ENCODE measurements at regions not wholly inside any gene's neighbourhood (a gene's known extent, or its start where the extent isn't known, plus 50 kb on each side); places are given as distances from the start of the nearest gene placed in this dataset.
"Not testable (repeated sequence)": the region's sequence is repeated elsewhere in the genome, so short reads cannot be mapped to it uniquely, and the experiment has no call there.

GRCh38 chr5:38621840-38622437, 65.5 kb upstream of the LIFR start:
- TF ChIP-seq POLR2A (IDR thresholded peaks at IDR 0.05) (no peak), CTCF (IDR thresholded peaks at IDR 0.05 in 4 of 5, conservative IDR thresholded peaks at IDR 0.05 in 1 of 5) (no peak)
- in situ Hi-C loops (cut with MboI; ENCODE audit: low sequenced_read_pairs in 4 of 4) (no loop called here), intact Hi-C loops (cut with DNase I; ENCODE audit: low total_unique reads) (no loop called here)
- no peaks in the 10 kb centered on the region for H3K4me1 ChIP-seq
- no peak overlapping the region for H3K4me3 ChIP-seq
- DNase-seq: no peak
- no peaks in the 10 kb centered on the region for H3K36me3 ChIP-seq
- no peak for ATAC-seq
- H3K27me3 ChIP-seq: no peaks in the 10 kb centered on the region
- H3K9me3 ChIP-seq: peaks cover 0 to 10% (median 0%) of the 10 kb centered on the region in 3 donors
- H3K27ac ChIP-seq: no peak overlapping the region

- DNase-seq (no peak), ATAC-seq (no peak)
- TF ChIP-seq POLR2A (IDR thresholded peaks at IDR 0.05): no peak
- TF ChIP-seq CTCF (IDR thresholded peaks at IDR 0.05 in 4 of 5, conservative IDR thresholded peaks at IDR 0.05 in 1 of 5): no peak
- no peak overlapping the region for H3K4me3 ChIP-seq
- in situ Hi-C loops (cut with MboI; ENCODE audit: low sequenced_read_pairs in 4 of 4) (no loop called here), intact Hi-C loops (cut with DNase I; ENCODE audit: low total_unique reads) (no loop called here)
- peaks cover 0 to 10% (median 0%) of the 10 kb centered on the region in 3 donors for H3K9me3 ChIP-seq
- no peaks in the 10 kb centered on the region for H3K4me1 ChIP-seq
- H3K27me3 ChIP-seq: no peaks in the 10 kb centered on the region
- H3K36me3 ChIP-seq: no peaks in the 10 kb centered on the region
- H3K27ac ChIP-seq: no peak overlapping the region
Measured at GRCh38 chr5:38622723-38623129, 66.3 kb upstream of the LIFR start.

- intact Hi-C loops (cut with DNase I; ENCODE audit: low total_unique reads); ATAC-seq: not testable (repeated sequence)
Measured at GRCh38 chr5:38624541-38624940, 68.1 kb upstream of the LIFR start.

GRCh38 chr5:38631376-38631775, 74.9 kb upstream of the LIFR start:
- in situ Hi-C loops (cut with MboI; ENCODE audit: low sequenced_read_pairs in 4 of 4); H3K9me3 ChIP-seq; H3K4me1 ChIP-seq; H3K27me3 ChIP-seq; H3K4me3 ChIP-seq; H3K36me3 ChIP-seq; ATAC-seq; H3K27ac ChIP-seq; DNase-seq; intact Hi-C loops (cut with DNase I; ENCODE audit: low total_unique reads): not testable (repeated sequence)

More at GRCh38 chr5:38624541-38624940, 68.1 kb upstream of the LIFR start:
- H3K27ac ChIP-seq; H3K4me3 ChIP-seq; H3K4me1 ChIP-seq; H3K9me3 ChIP-seq; in situ Hi-C loops (cut with MboI; ENCODE audit: low sequenced_read_pairs in 4 of 4); DNase-seq; H3K36me3 ChIP-seq; H3K27me3 ChIP-seq: not testable (repeated sequence)

- Histone ChIP-seq H3K4me3 (no peak overlapping the region), H3K9me3 (peaks cover 0 to 2% (median 0%) of the 10 kb centered on the region in 3 donors), H3K27ac (no peak overlapping the region), H3K27me3 (no peaks in the 10 kb centered on the region), H3K36me3 (no peaks in the 10 kb centered on the region), H3K4me1 (no peaks in the 10 kb centered on the region)
- no peak for DNase-seq
- TF ChIP-seq POLR2A (IDR thresholded peaks at IDR 0.05): no peak
- in situ Hi-C loops (cut with MboI; ENCODE audit: low sequenced_read_pairs in 4 of 4) (no loop called here), intact Hi-C loops (cut with DNase I; ENCODE audit: low total_unique reads) (no loop called here)
- ATAC-seq: no peak
Measured at GRCh38 chr5:38634568-38635369, 78.3 kb upstream of the LIFR start.

- Histone ChIP-seq H3K9me3 (peaks cover 0 to 2% (median 0%) of the 10 kb centered on the region in 3 donors), H3K36me3 (no peaks in the 10 kb centered on the region), H3K27me3 (no peaks in the 10 kb centered on the region), H3K4me1 (no peaks in the 10 kb centered on the region), H3K4me3 (no peak overlapping the region), H3K27ac (no peak overlapping the region)
- DNase-seq: no peak
- intact Hi-C loops (cut with DNase I; ENCODE audit: low total_unique reads): no loop called here
- TF ChIP-seq POLR2A (IDR thresholded peaks at IDR 0.05) (no peak), CTCF (IDR thresholded peaks at IDR 0.05 in 4 of 5, conservative IDR thresholded peaks at IDR 0.05 in 1 of 5) (no peak)
- in situ Hi-C loops (cut with MboI; ENCODE audit: low sequenced_read_pairs in 4 of 4): no loop called here
- no peak for ATAC-seq
Measured at GRCh38 chr5:38636626-38637025, 80.2 kb upstream of the LIFR start.
